ENCODE measurements at regions not wholly inside any gene's neighbourhood (a gene's known extent, or its start where the extent isn't known, plus 50 kb on each side); places are given as distances from the start of the nearest gene placed in this dataset.

DNA sequence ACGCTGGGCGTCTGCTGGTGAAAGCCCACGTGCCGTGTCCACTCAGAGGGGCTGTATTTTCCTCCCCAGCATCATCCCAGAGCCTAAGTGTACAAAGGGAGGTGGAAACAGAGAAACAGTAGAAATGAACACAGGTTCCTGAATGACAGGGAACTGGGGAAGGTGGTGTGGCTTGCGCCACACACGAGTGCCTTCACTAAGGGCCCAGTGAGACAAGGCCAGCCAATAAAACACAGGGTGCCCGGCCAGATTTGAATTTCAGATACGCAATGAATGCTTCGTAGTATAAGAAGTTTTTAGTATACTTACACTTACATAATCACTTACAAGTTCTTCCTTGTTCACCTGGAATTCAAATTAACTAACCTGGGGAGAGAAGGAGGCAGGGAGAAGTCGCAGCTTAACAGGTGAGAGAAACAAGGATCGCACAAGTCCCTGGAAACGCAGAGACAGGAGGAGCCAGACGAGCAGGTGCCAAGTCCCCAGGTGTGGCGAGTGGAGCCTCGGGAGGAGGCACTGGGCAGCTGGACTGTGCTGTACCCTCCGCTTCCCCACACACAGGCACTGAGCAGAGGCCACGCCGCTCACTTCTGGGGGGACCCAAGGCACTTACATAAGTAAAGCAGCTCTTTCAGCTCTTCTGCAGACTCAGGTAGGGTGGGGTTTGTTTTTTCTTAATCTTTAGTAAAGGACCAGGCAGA lies 105.2 kb upstream of the MGMT start:
- Histone ChIP-seq H2BK120ac (ENCODE audit: low read depth, low read length) (no peak overlapping the region), H2AFZ (ENCODE audit: low read depth, low read length) (no peak overlapping the region), H3K14ac (ENCODE audit: low read length in 2 of 2) (no peak overlapping the region), H3K18ac (ENCODE audit: low read depth in 1 of 2, low read length in 2 of 2) (no peak overlapping the region), H3K27ac (ENCODE audit: low read length, poor library complexity, severe bottlenecking) (no peak overlapping the region), H3K4me3 (ENCODE audit: insufficient read depth in 1 of 2, low read depth in 1 of 2, low read length in 2 of 2) (no peak overlapping the region), H2BK5ac (ENCODE audit: low read depth, low read length, poor library complexity, severe bottlenecking) (no peak overlapping the region), H3K79me1 (replicated peaks; ENCODE audit: low read length, poor library complexity, severe bottlenecking) (no peaks in the 10 kb centered on the region), H4K8ac (ENCODE audit: low read length) (no peak overlapping the region), H2AK5ac (ENCODE audit: low read length, severe bottlenecking) (no peak overlapping the region), H3K4me2 (ENCODE audit: low read length, poor library complexity, severe bottlenecking) (no peak overlapping the region), H3K23ac (ENCODE audit: low read length in 2 of 2) (no peak overlapping the region), H3K9ac (ENCODE audit: low read length) (no peak overlapping the region), H3K4ac (ENCODE audit: low read depth in 1 of 2, low read length in 2 of 2) (no peak overlapping the region), H4K91ac (ENCODE audit: low read length) (no peak overlapping the region), H3K27me3 (ENCODE audit: control insufficient read depth in 1 of 2, insufficient read depth in 1 of 2, low read length in 2 of 2) (peaks cover 0 to 4% of the 10 kb centered on the region in 2 experiments), H2BK12ac (ENCODE audit: low read length in 2 of 2) (no peak overlapping the region), H3K9me3 (ENCODE audit: control insufficient read depth, low read length) (peaks cover 4% of the 10 kb centered on the region), H3K4me1 (ENCODE audit: control insufficient read depth, insufficient read depth, low read depth, low read length) (no peaks in the 10 kb centered on the region), H3K36me3 (ENCODE audit: control insufficient read depth in 1 of 2, insufficient read depth in 2 of 2, low read depth in 1 of 2, low read length in 2 of 2) (no peaks in the 10 kb centered on the region), H2BK15ac (ENCODE audit: low read depth, poor library complexity, severe bottlenecking) (no peak overlapping the region)
- DNase-seq: no peak
- 75% methylated on average over 11 of the region's 18 CpGs for WGBS

- Histone ChIP-seq H3K14ac (ENCODE audit: low read length in 2 of 2) (no peak overlapping the region), H3K4me3 (ENCODE audit: insufficient read depth in 1 of 2, low read depth in 1 of 2, low read length in 2 of 2) (no peak overlapping the region), H3K27ac (ENCODE audit: low read length, poor library complexity, severe bottlenecking) (no peak overlapping the region), H2BK15ac (ENCODE audit: low read depth, poor library complexity, severe bottlenecking) (no peak overlapping the region), H3K4me1 (ENCODE audit: control insufficient read depth, insufficient read depth, low read depth, low read length) (no peaks in the 10 kb centered on the region), H3K4me2 (ENCODE audit: low read length, poor library complexity, severe bottlenecking) (no peak overlapping the region), H4K8ac (ENCODE audit: low read length) (no peak overlapping the region), H3K23ac (ENCODE audit: low read length in 2 of 2) (no peak overlapping the region), H2BK120ac (ENCODE audit: low read depth, low read length) (no peak overlapping the region), H2BK12ac (ENCODE audit: low read length in 2 of 2) (no peak overlapping the region), H3K79me1 (replicated peaks; ENCODE audit: low read length, poor library complexity, severe bottlenecking) (no peaks in the 10 kb centered on the region), H3K27me3 (ENCODE audit: control insufficient read depth in 1 of 2, insufficient read depth in 1 of 2, low read length in 2 of 2) (peaks cover 0 to 4% of the 10 kb centered on the region in 2 experiments), H2BK5ac (ENCODE audit: low read depth, low read length, poor library complexity, severe bottlenecking) (no peak overlapping the region), H3K9ac (ENCODE audit: low read length) (no peak overlapping the region), H2AK5ac (ENCODE audit: low read length, severe bottlenecking) (no peak overlapping the region), H2AFZ (ENCODE audit: low read depth, low read length) (no peak overlapping the region), H3K4ac (ENCODE audit: low read depth in 1 of 2, low read length in 2 of 2) (no peak overlapping the region), H4K91ac (ENCODE audit: low read length) (no peak overlapping the region), H3K36me3 (ENCODE audit: control insufficient read depth in 1 of 2, insufficient read depth in 2 of 2, low read depth in 1 of 2, low read length in 2 of 2) (no peaks in the 10 kb centered on the region), H3K18ac (ENCODE audit: low read depth in 1 of 2, low read length in 2 of 2) (no peak overlapping the region), H3K9me3 (ENCODE audit: control insufficient read depth, low read length) (no peaks in the 10 kb centered on the region)
- 86% methylated on average over 5 of the region's 6 CpGs for WGBS
- no peak for DNase-seq
These were observed 102.1 kb upstream of the MGMT start for GRCh38 chr10:129364949-129365348.

GRCh38 chr10:129365767-129366402 lies 101.2 kb upstream of the MGMT start:
- H3K4me3 ChIP-seq (ENCODE audit: insufficient read depth in 1 of 2, low read depth in 1 of 2, low read length in 2 of 2): no peak overlapping the region
- no peak overlapping the region for H2BK120ac ChIP-seq (ENCODE audit: low read depth, low read length)
- H3K23ac ChIP-seq (ENCODE audit: low read length in 2 of 2): no peak overlapping the region
- H4K91ac ChIP-seq (ENCODE audit: low read length): no peak overlapping the region
- no peak overlapping the region for H3K14ac ChIP-seq (ENCODE audit: low read length in 2 of 2)
- no peak overlapping the region for H2AK5ac ChIP-seq (ENCODE audit: low read length, severe bottlenecking)
- WGBS: 85% methylated on average over 6 of the region's 6 CpGs
- H3K27me3 ChIP-seq (ENCODE audit: control insufficient read depth in 1 of 2, insufficient read depth in 1 of 2, low read length in 2 of 2): peaks cover 0 to 4% of the 10 kb centered on the region in 2 experiments
- H3K18ac ChIP-seq (ENCODE audit: low read depth in 1 of 2, low read length in 2 of 2): no peak overlapping the region
- no peaks in the 10 kb centered on the region for H3K9me3 ChIP-seq (ENCODE audit: control insufficient read depth, low read length)
- no peak overlapping the region for H2AFZ ChIP-seq (ENCODE audit: low read depth, low read length)
- no peak overlapping the region for H3K4ac ChIP-seq (ENCODE audit: low read depth in 1 of 2, low read length in 2 of 2)
- no peaks in the 10 kb centered on the region for H3K36me3 ChIP-seq (ENCODE audit: control insufficient read depth in 1 of 2, insufficient read depth in 2 of 2, low read depth in 1 of 2, low read length in 2 of 2)
- no peaks in the 10 kb centered on the region for H3K79me1 ChIP-seq (replicated peaks; ENCODE audit: low read length, poor library complexity, severe bottlenecking)
- H3K4me1 ChIP-seq (ENCODE audit: control insufficient read depth, insufficient read depth, low read depth, low read length): no peaks in the 10 kb centered on the region
- H4K8ac ChIP-seq (ENCODE audit: low read length): no peak overlapping the region
- H3K4me2 ChIP-seq (ENCODE audit: low read length, poor library complexity, severe bottlenecking): no peak overlapping the region
- no peak for DNase-seq
- H3K9ac ChIP-seq (ENCODE audit: low read length): no peak overlapping the region
- H2BK15ac ChIP-seq (ENCODE audit: low read depth, poor library complexity, severe bottlenecking): no peak overlapping the region
- no peak overlapping the region for H2BK12ac ChIP-seq (ENCODE audit: low read length in 2 of 2)
- H2BK5ac ChIP-seq (ENCODE audit: low read depth, low read length, poor library complexity, severe bottlenecking): no peak overlapping the region
- no peak overlapping the region for H3K27ac ChIP-seq (ENCODE audit: low read length, poor library complexity, severe bottlenecking)

DNA sequence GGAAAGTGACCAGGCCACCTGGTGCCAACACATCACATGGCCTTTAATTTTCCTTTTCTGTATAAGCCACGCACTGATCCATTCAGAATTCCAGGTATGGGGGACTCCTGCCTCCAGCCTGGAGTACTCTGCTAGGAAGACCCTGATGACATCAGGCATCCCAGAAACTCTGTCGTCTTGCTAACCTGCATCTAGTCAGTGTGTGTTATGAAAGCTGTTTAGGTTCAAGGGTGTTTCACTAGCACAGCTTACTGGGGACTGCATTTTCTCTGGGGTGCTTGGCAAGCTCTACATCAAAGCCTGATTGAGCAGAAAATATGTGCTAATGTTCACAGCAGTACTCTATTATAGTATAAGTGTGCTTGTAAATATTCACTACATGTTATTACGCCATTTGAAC lies 100.6 kb upstream of the MGMT start:
- Histone ChIP-seq H3K27me3 (ENCODE audit: control insufficient read depth in 1 of 2, insufficient read depth in 1 of 2, low read length in 2 of 2) (peaks cover 0 to 4% of the 10 kb centered on the region in 2 experiments), H3K4ac (ENCODE audit: low read depth in 1 of 2, low read length in 2 of 2) (no peak overlapping the region), H2BK15ac (ENCODE audit: low read depth, poor library complexity, severe bottlenecking) (no peak overlapping the region), H2AFZ (ENCODE audit: low read depth, low read length) (no peak overlapping the region), H2AK5ac (ENCODE audit: low read length, severe bottlenecking) (no peak overlapping the region), H3K4me3 (ENCODE audit: insufficient read depth in 1 of 2, low read depth in 1 of 2, low read length in 2 of 2) (no peak overlapping the region), H3K9ac (ENCODE audit: low read length) (no peak overlapping the region), H3K4me2 (ENCODE audit: low read length, poor library complexity, severe bottlenecking) (no peak overlapping the region), H3K23ac (ENCODE audit: low read length in 2 of 2) (no peak overlapping the region), H3K9me3 (ENCODE audit: control insufficient read depth, low read length) (no peaks in the 10 kb centered on the region), H2BK120ac (ENCODE audit: low read depth, low read length) (no peak overlapping the region), H4K8ac (ENCODE audit: low read length) (no peak overlapping the region), H3K18ac (ENCODE audit: low read depth in 1 of 2, low read length in 2 of 2) (no peak overlapping the region), H2BK5ac (ENCODE audit: low read depth, low read length, poor library complexity, severe bottlenecking) (no peak overlapping the region), H2BK12ac (ENCODE audit: low read length in 2 of 2) (no peak overlapping the region), H3K27ac (ENCODE audit: low read length, poor library complexity, severe bottlenecking) (no peak overlapping the region), H3K79me1 (replicated peaks; ENCODE audit: low read length, poor library complexity, severe bottlenecking) (no peaks in the 10 kb centered on the region), H3K36me3 (ENCODE audit: control insufficient read depth in 1 of 2, insufficient read depth in 2 of 2, low read depth in 1 of 2, low read length in 2 of 2) (no peaks in the 10 kb centered on the region), H3K14ac (ENCODE audit: low read length in 2 of 2) (no peak overlapping the region), H3K4me1 (ENCODE audit: control insufficient read depth, insufficient read depth, low read depth, low read length) (no peaks in the 10 kb centered on the region), H4K91ac (ENCODE audit: low read length) (no peak overlapping the region)
- 83% methylated on average over 3 of the region's 3 CpGs for WGBS
- no peak for DNase-seq

Measured in mesenchymal stem cell (in vitro differentiated cells and primary cell).